ENCODE measurements at regions not wholly inside any gene's neighbourhood (a gene's known extent, or its start where the extent isn't known, plus 50 kb on each side); places are given as distances from the start of the nearest gene placed in this dataset.

DNA sequence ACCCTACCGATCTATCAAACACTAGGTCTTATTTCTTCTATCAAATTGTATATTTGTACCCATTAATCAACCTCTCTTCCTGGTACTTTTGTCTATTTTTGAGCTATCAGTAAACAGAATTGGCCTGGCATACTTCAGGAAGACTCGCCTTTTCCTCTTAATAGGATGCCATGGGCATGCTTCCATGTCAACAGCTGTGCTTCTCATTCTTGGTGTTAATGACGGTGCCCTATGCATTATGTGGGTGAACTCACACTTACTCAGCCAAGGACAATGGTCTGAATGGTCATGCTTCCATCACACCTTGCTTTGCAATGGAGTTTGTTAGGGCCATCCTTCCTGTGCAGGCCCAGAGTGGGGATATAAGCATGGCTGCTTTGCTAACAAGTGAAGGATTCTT, 521.8 kb downstream of the MIAT start:
- DNase-seq (ENCODE audit: low spot score): no peak

DNA sequence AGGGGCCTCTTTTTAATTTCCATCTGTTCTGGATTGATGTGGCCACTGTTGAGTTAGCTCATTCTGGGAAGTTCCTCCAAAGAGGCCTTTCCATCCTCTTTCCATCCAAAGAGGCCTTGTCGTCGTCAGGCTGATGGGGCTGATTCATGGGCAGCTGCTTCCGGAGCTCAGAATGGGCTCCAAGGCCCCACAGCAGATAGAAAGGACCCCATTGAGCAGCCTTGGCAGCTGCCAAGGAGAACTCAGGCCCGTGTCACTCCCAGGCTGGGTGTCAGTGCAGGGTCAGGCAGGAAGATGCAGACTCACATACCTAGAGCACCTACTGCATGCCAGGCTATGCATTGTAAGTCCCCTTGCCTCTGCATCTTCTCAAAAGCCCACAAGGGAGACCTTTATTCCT, 524.1 kb downstream of the MIAT start:
- no peak for DNase-seq (ENCODE audit: low spot score)

DNA sequence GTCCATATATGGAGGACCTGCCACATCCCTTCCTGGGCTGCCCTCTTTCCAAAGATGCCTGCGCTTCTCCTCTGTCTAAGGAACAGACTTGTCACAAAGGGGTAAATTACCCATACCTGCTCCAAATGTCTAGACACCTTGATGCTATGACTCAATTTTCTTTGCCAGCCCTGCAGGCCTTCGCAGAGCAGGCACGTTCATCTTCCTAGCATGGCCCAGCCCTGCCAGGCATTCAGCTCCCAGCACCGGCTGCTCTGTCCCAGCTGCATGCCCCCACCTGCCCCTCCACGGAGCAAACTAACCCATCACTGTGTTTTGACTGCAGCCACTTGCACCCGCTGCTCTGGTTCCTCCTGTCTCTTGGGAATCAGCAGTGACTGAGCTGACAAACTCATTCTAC, 526.1 kb downstream of the MIAT start:
- no peak for DNase-seq (ENCODE audit: low spot score)

DNA sequence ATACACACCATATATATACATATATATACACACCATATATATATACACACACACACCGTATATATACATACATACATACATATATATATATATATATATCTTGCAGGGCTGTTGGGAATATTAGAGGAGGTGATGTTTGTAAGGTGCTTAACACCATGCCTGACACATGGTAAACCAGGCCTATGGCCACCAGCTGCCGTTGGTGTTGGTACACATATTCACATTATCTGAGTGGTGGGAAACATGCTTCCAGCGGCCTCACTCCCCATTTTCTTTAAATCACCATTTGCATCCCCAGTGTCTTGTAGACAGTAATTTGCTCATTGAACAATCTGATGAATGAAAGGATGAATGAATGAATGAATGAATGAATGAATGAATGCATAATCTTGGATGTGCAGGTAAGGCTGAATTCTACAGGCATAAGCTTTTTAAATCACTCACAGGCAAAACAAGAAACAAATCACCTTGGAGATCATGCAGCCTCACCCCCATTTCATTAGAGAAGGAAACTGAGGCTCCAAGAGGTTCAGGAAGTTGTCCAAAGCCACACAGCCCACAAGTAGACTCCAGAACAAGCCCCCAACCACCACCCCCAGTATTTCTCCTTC, 527.8 kb downstream of the MIAT start:
- no peak for DNase-seq (ENCODE audit: low spot score)

DNA sequence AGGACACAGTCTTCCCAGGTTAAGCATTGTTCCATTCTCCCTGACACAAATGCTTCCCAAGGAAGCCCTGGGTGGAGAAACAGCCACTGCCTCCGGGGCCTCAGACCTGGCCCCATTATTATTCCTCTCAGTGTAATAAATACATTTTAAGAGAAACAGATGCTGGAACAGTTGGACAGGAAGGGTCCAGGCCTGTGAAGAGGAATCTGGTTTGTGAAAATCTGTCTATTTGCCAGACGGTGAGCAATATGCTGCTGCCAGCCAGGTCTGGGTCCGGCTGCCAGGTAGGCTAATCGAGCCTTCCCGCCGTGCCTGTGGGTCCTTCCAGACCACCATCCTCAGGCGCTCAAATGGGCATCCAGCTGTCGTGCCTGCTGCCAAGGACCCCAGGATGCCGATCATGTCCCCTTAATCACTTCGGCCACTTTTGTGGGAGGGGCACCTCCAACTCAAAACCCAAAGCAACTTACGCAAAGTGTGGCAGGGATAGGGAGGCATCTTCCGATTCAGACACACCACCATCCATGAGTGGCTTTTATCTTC, 528.4 kb downstream of the MIAT start:
- no peak for DNase-seq (ENCODE audit: low spot score)

DNA sequence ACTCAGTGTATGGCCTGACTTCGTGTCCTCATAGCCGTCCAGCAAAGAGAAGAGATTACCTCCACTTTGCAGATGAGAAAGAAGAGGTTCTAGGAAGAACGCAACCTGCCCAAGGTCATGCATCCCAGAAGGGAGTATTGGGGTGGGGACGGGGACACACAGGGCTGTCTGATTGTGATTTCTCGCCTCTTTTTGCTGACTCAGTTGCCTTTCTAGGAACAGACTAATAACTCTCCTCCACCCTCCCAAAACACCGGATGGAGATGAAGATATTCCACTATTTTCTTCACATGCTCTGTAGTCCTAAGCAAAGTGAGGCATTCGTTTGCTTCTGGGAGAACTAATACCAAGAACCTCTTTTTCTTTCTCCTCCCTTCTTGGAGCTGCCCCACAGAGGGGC, 529.3 kb downstream of the MIAT start:
- DNase-seq (ENCODE audit: low spot score): no peak

DNA sequence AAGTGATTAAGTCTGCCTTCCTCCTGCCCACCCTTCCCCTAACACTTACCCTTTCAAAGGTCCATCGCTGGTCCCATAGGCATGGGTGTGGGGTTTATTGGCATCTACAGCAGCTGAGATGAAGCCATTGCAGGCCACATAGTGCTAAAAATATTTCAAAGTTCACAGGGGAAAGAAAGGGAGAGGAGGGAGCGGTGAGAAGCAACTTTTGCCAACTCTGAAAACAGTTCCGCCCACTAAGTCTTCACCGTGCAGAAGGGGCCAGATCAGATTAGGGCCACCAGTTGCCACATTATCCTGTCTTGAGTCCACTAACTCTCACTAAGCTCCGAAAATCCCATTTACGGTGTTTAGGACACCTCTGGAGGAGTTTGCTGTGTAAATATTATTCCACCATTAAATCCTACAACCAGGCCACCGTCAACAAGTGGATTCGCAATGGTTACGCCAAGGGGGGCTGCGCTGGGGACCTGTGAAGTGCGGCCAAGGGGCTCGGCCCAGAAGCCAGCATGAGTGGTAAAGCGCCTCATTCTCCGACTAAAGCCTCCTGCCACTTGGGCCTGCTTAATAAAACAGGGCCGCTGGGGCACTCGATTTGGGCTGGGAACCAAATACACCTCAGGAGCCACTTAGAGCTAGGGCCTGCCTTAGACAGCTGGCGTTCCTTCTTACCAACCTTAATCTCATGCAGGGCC, 534.9 kb downstream of the MIAT start:
- no peak for DNase-seq (ENCODE audit: low spot score)

DNA sequence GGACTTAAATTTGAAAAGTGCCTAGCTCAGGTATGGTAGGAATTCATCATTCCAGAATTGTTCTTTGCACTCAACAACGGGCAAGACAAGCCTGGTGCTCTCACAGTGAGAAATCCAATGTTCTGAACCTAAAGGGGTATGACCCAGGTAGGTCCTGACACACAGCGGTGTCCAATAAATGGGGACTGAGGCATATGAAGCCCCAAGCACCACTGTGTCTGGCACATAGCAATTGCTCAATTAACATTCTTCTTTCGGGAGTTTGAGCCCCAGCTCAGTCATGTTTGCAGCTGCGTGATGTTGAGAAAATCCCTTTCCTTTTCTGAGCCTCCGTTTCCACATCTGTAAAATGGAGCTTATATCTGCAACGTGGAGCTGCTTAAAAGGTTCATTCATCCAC, 535.8 kb downstream of the MIAT start:
- DNase-seq (ENCODE audit: low spot score): no peak

DNA sequence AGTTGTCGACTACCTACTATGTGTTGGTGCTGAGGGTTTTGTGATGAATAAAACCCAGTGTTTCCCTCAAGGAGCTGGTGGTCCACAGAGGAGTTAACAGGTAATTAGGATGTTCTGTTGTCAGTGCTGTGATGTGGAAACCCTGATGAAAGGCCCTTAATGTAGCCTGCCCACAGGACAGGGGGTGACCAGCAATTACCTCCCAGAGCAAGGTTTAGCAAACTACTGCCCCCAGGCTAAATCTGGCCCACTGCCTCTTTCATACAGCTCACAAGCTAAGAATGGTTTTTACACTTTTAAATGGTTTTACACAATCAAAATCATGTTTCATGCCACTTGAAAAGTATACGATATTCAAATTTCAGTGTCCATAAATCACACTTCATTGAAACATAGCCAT, 536.2 kb downstream of the MIAT start:
- DNase-seq (ENCODE audit: low spot score): no peak

DNA sequence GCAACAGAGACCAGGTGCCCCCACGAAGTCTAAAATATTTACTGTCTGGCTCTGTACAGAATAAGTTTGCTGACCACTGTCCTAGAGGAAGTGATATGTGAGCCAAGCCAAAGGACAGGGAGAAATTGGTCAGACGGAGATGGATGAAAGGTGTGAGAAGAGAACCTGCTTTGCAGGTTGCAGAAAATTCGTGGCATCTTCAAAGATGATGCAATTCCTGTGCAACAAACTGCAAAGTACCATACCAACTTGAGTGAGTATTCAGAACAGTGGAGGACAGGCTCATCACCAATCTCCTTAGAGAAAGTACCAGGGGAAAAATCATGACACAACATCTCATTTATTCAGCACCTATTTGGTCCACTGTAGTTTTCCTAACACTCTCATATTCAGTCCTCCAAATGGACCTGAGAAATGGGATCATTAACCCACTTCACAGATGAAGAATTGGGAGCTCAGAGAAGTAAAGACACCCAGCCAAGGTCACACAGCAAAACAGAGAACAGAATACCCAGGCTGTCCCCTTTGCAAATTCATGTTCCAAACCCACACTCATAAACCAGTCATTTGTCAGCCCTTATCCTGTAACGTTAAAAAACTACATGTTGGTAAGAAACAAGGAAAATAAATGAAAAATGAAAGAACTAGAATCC, 536.8 kb downstream of the MIAT start:
- no peak for DNase-seq (ENCODE audit: low spot score)

DNA sequence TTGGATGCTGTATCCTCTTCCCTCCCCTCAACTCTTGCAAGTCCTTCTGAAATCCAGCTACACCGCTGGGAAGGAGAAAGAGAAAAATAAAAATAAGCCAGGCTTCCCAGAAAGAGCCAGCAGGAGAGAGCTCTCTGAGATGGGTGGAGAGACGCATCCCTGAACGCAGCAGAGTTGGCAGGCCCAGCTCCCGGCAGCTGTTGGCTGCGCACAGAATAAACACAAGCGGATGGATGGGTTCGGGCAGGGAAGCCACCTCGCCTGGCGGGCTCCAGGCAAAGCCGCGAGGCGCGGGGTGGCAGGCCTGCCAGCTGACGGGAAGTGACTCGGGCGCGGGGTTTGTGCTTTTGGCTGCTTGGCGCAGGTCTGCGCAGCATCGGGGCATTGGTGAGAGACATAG, 537.7 kb downstream of the MIAT start:
- DNase-seq (ENCODE audit: low spot score): no peak

DNA sequence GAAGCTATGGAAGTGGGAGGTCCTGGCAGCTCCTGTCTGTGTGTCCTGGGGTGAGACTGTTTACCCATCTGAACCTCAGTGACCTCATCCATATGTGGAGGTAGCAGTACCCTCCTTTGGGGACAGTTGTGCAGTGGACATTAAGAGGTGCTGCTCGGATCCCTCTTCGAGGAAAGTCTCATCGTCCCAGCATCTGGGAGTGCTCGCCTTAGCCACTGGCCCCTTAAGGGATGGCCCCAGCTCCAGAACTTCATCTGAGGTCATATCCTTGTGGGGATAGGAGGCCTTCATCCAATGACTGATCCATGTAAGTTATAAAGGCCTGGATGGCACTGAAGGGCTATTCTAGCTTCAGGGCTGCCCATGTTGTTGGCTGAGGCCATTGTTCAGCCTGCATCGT, 538.1 kb downstream of the MIAT start:
- no peak for DNase-seq (ENCODE audit: low spot score)

DNA sequence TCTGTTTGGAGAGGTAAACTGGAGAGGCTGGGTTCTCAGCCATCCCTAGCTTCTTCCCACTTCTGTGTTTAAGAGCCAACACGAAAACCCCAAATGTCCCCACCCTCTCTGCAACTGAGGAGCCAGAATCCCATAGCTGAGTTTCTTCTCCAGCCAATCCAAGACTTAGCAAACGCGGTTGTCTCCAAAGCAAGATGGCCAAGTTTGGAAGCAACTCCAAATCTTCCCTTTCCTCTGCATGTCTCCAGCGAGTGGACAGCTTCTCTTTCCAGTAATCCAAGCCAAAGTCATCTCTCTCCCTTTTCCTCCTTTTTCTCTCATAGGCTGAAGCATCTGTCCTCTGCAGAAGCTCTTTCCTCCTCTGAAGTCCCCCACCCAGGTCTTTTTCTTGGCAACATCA, 539.2 kb downstream of the MIAT start:
- no peak for DNase-seq (ENCODE audit: low spot score)

DNA sequence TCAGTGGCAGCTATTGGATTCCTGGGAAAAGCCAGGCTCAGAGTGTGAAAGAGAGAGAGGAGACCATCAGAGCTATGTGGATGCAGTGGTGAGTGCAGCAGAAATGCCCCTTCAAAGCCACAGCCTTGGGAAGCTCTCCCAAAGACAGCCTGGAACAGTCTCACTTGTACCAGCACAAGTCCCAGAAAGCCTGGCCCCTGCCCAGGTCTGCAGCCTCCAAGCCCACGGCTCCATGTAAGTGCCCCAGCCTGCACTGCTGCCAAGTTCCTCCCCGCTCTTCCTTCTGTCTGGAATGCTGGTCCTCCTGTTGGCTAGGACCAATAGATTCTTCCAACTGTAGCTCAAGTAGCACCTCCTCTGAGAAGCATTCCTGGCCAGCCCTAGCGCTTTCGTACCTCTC, 539.7 kb downstream of the MIAT start:
- DNase-seq (ENCODE audit: low spot score): no peak

DNA sequence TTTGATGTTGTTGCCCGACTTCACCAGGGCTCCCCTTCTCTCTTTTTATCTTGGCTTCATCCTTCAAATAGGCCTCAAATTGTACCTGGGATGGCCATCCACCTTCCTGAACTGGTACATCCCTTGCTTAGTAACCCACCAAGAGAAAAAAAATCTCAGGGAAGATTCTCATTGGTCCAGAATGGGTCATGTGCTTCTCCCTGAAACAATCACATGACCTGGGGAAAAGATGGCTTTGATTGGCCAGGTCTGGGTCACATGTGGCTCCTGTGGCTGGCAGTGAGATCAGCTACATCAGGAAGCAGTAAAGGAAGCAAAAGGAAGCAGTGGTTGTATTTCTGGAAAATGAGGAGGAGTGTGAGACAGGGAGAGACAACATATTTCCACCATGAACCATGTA, 540.2 kb downstream of the MIAT start:
- no peak for DNase-seq (ENCODE audit: low spot score)

DNA sequence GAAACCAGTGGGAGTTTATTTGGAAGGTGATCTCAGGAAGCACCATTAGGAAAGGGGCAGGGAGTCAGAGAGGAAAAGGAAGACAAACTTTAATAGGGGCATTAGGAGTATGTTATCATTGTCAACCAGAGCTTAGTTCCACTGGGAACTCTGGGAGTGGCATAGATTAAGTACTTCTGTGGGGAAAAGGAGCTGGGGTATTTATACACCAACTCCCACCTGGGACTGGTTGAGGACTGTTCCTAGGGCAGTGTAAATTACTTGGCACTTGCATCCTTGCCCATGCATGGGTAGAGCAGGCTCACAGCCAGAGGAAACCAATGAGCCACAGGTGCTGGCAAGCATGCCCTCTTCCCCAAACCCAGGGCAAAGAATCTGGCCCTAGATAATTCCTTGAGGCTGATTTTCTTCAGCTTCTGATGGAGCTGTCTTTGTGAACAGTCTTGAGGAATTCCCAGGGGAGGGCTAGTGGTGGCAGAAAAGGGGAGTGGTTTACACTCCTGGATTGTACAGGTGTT, 541.2 kb downstream of the MIAT start:
- DNase-seq (ENCODE audit: low spot score): no peak

DNA sequence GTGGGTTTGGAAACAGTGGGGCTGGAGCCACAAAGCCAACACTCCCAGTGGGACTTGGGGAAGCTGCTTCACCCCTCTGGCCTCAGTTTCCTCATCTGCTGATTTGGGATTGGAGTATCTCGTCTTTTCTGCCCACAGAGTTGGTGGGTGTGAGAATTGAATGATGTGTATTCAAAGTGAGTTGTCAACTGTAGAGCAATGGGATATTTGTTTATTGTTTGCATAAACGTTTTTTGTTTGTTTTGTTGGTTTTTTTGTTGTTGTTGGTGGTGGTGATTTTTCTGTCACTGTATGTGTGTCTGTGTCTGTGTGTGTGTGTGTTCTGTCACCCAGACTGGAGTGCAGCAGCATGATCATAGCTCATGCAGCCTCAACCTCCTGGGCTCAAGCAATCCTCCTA, 542.0 kb downstream of the MIAT start:
- DNase-seq (ENCODE audit: low spot score): no peak

DNA sequence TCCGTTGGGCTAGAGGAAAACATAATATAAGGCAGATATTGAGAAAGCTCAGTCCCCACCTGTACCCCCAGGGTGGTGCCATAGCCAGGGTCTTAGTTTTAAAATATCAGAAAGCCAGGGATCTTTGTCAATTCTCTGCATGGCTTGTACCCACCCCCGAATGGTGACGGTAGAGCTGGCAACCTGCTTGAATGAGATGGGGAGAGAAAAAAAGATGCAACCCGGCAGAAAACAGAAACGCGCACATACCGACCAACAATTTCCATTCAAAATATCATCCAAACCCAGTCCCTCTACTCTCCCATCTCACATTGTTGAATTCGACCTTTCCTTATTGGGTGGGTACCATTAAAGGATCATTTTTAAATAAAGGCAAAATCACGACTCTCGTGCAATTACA, 543.9 kb downstream of the MIAT start:
- no peak for DNase-seq (ENCODE audit: low spot score)

DNA sequence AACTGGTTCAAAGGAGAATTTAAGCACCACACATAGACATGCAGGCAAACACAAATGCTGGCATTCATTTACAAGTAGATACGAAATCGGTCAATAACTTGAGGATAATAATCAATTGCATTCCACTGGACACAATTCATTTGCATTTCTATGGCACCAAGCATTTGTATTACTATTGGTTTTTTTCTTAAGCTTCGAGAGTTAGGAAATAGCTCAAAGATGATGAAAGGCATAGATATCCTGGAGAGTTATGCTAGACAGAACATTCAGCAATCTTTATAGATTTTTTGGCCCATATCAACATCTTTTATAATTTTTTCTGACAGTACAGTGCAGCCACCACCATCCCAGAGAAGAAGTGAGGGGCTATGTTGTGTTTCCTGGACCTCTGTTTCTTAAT, 544.4 kb downstream of the MIAT start:
- no peak for DNase-seq (ENCODE audit: low spot score)

DNA sequence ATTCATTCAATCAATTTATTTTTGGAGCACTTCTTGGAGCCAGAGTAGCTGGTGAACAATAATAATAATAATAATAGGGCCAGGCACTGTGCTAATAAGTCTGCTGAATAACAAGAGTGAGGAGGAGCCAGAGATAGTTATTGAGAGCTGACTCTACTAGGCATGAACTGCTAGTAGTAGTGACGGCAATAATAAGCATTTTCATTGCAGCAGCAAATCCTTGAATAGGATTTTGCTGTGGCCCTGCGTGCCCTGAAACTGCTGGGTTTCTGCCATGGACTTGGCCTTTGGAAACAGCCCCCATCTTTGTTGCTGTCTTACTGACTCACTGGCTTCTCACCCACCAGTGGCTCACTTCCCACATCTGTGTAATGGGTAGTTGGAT, 545.9 kb downstream of the MIAT start:
- DNase-seq (ENCODE audit: low spot score): no peak

DNA sequence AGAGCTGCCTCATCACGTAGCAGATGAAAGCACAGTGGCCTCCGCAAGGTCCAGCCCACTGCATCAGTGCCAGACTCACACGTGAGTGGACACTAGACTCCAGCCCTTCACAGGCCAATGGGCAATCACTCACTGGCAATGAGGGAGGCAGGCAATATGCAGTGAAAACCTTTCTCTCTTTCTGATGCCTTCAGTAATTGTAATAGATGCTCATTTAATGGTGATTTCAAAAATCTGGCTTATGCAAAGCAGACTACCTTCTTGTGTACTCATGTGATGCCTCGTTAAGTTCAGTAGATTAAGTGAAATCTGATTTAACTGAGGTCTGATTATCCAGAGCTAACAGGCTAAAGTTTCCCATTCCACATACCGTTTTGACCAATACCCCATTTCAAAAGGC, 546.9 kb downstream of the MIAT start:
- no peak for DNase-seq (ENCODE audit: low spot score)

DNA sequence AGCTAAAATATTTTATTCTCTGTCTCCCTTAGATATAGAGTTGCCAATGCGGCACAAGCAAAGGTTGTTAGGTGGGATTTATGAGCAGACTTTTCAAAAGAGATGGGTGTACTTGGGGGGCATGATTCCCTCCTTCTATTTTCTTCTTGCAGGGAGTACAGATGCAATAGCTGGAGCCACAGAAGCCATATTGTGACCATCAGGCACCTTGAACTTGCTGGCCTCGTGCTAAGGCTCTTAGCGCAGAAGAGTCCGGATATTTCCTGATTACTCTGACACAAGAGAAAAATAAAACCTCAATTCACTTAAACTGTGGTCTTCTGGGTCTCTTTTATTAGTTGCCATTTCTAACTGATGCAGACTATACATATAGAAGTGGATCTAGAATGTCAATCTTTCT, 547.4 kb downstream of the MIAT start:
- no peak for DNase-seq (ENCODE audit: low spot score)
